ENCODE measurements at regions not wholly inside any gene's neighbourhood (a gene's known extent, or its start where the extent isn't known, plus 50 kb on each side); places are given as distances from the start of the nearest gene placed in this dataset.

- 70 to 80% (median 73%) methylated on average over 4 of the region's 4 CpGs for WGBS, 3 donors
- DNase-seq (peak in 1 of 2 donors; percentile 1), FAIRE-seq (no peak)
- H3K9me3 ChIP-seq (ENCODE audit: control insufficient read depth in 2 of 2, insufficient read depth in 1 of 2, low read depth in 1 of 2, low read length in 1 of 2) = no peaks in the 10 kb centered on the region
- H3K4me3 ChIP-seq (ENCODE audit: low read depth in 1 of 3, low read length in 3 of 3) = no peak overlapping the region
- H3K4me1 ChIP-seq (ENCODE audit: control insufficient read depth in 3 of 3, insufficient read depth in 2 of 3, low read depth in 1 of 3, low read length in 2 of 3) = no peaks in the 10 kb centered on the region
- H3K27ac ChIP-seq (ENCODE audit: low read depth in 1 of 3, low read length in 2 of 3) = no peak overlapping the region
- no peaks in the 10 kb centered on the region for H3K27me3 ChIP-seq (ENCODE audit: control insufficient read depth in 3 of 3, insufficient read depth in 3 of 3, low read length in 3 of 3)
- no peaks in the 10 kb centered on the region for H3K36me3 ChIP-seq (ENCODE audit: control insufficient read depth in 3 of 3, insufficient read depth in 2 of 3, low read depth in 1 of 3, low read length in 3 of 3)
Measured at GRCh38 chr3:165404357-165405027, 208.3 kb upstream of the SLITRK3 start.

DNA sequence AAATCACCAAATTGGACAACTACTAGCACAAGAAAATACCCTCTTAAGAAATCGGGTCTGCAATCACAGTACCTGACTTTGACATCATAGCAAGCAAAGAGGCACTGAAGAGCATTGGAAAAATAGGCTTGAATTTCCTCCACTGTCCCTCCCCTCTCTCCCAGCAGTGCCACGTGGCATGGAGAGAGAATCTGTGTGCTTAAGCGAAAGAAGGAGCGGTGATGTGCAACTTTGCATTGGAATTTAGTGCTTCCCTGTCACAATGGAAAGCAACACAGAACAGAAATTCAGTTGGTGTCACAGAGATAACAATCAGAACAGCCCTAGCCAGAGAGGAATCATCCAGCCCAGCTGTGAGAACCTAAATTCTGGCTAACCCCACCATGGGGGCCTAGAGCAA, 207.5 kb upstream of the SLITRK3 start:
- 55 to 70% (median 69%) methylated on average over 4 of the region's 4 CpGs for WGBS, 3 donors
- Histone ChIP-seq H3K27ac (ENCODE audit: low read depth in 1 of 3, low read length in 2 of 3) (no peak overlapping the region), H3K4me1 (ENCODE audit: control insufficient read depth in 3 of 3, insufficient read depth in 2 of 3, low read depth in 1 of 3, low read length in 2 of 3) (no peaks in the 10 kb centered on the region), H3K4me3 (ENCODE audit: low read depth in 1 of 3, low read length in 3 of 3) (no peak overlapping the region), H3K36me3 (ENCODE audit: control insufficient read depth in 3 of 3, insufficient read depth in 2 of 3, low read depth in 1 of 3, low read length in 3 of 3) (no peaks in the 10 kb centered on the region), H3K9me3 (ENCODE audit: control insufficient read depth in 2 of 2, insufficient read depth in 1 of 2, low read depth in 1 of 2, low read length in 1 of 2) (no peaks in the 10 kb centered on the region), H3K27me3 (ENCODE audit: control insufficient read depth in 3 of 3, insufficient read depth in 3 of 3, low read length in 3 of 3) (no peaks in the 10 kb centered on the region)
- DNase-seq (no peak), FAIRE-seq (no peak)

GRCh38 chr3:165395188-165395587, 199.0 kb upstream of the SLITRK3 start:
- no peak overlapping the region for H3K27ac ChIP-seq (ENCODE audit: low read depth in 1 of 3, low read length in 2 of 3)
- FAIRE-seq = no peak
- WGBS, 3 donors = 83 to 84% (median 84%) methylated on average over 1 of the region's 1 CpG

DNA sequence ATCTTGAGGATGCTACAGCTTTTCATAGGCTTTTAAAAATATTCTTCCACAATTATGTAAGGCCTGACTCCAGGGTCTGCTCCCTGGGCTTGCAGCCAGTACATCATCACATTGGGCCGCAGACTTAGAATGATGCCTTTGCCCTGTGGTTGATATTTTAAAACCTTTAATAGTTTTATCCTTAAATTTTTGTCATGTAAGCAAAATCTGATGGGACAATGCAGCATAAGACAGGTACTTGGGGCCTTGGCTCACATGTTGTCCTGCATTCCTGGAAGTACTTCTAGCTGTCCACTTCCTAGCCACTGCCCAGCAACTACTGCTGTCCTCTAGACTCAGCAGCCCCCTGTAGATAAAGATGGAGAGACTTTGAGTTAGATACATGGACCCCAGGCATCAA, 197.3 kb upstream of the SLITRK3 start:
- no peaks in the 10 kb centered on the region for H3K27me3 ChIP-seq (ENCODE audit: control insufficient read depth in 3 of 3, insufficient read depth in 3 of 3, low read length in 3 of 3)
- H3K36me3 ChIP-seq (ENCODE audit: control insufficient read depth in 3 of 3, insufficient read depth in 2 of 3, low read depth in 1 of 3, low read length in 3 of 3) = no peaks in the 10 kb centered on the region
- WGBS, 3 donors = 88 to 100% (median 95%) methylated on average over 1 of the region's 1 CpG
- no peak for DNase-seq
- no peaks in the 10 kb centered on the region for H3K9me3 ChIP-seq (ENCODE audit: control insufficient read depth in 2 of 2, insufficient read depth in 1 of 2, low read depth in 1 of 2, low read length in 1 of 2)
- no peak for FAIRE-seq
- H3K27ac ChIP-seq (ENCODE audit: low read depth in 1 of 3, low read length in 2 of 3) = no peak overlapping the region
- H3K4me3 ChIP-seq (ENCODE audit: low read depth in 1 of 3, low read length in 3 of 3) = no peak overlapping the region
- no peaks in the 10 kb centered on the region for H3K4me1 ChIP-seq (ENCODE audit: control insufficient read depth in 3 of 3, insufficient read depth in 2 of 3, low read depth in 1 of 3, low read length in 2 of 3)

More at GRCh38 chr3:165395188-165395587, 199.0 kb upstream of the SLITRK3 start:
- Histone ChIP-seq H3K4me3 (ENCODE audit: low read depth in 1 of 3, low read length in 3 of 3) (no peak overlapping the region), H3K9me3 (ENCODE audit: control insufficient read depth in 2 of 2, insufficient read depth in 1 of 2, low read depth in 1 of 2, low read length in 1 of 2) (no peaks in the 10 kb centered on the region), H3K27me3 (ENCODE audit: control insufficient read depth in 3 of 3, insufficient read depth in 3 of 3, low read length in 3 of 3) (no peaks in the 10 kb centered on the region), H3K36me3 (ENCODE audit: control insufficient read depth in 3 of 3, insufficient read depth in 2 of 3, low read depth in 1 of 3, low read length in 3 of 3) (no peaks in the 10 kb centered on the region), H3K4me1 (ENCODE audit: control insufficient read depth in 3 of 3, insufficient read depth in 2 of 3, low read depth in 1 of 3, low read length in 2 of 3) (no peaks in the 10 kb centered on the region)
- no peak for DNase-seq

DNA sequence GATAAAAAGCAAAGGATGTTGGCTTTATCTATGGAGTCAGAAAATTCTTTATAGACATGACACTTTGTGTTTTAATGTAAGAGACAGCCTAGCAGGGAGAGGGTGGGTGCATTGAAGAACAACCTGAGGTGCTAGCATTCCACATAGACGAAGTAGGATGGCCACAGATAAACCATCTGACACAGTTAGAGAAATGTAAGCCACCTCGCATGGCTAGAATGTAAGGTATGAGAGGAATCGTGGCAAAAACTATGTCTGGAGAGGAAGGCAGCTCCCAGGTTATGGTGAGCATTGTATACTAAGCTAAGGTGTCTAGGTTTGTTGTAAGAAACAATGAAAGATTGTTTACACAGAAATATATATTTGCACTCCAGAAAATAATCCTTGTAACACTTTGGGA, 194.0 kb upstream of the SLITRK3 start:
- H3K36me3 ChIP-seq (ENCODE audit: control insufficient read depth in 3 of 3, insufficient read depth in 2 of 3, low read depth in 1 of 3, low read length in 3 of 3) = no peaks in the 10 kb centered on the region
- no peaks in the 10 kb centered on the region for H3K9me3 ChIP-seq (ENCODE audit: control insufficient read depth in 2 of 2, insufficient read depth in 1 of 2, low read depth in 1 of 2, low read length in 1 of 2)
- H3K27me3 ChIP-seq (ENCODE audit: control insufficient read depth in 3 of 3, insufficient read depth in 3 of 3, low read length in 3 of 3) = no peaks in the 10 kb centered on the region
- FAIRE-seq = no peak
- 66 to 77% (median 73%) methylated on average over 3 of the region's 3 CpGs for WGBS, 3 donors
- H3K4me1 ChIP-seq (ENCODE audit: control insufficient read depth in 3 of 3, insufficient read depth in 2 of 3, low read depth in 1 of 3, low read length in 2 of 3) = no peaks in the 10 kb centered on the region
- H3K27ac ChIP-seq (ENCODE audit: low read depth in 1 of 3, low read length in 2 of 3) = no peak overlapping the region
- no peak for DNase-seq
- H3K4me3 ChIP-seq (ENCODE audit: low read depth in 1 of 3, low read length in 3 of 3) = no peak overlapping the region

GRCh38 chr3:165389653-165390052, 193.5 kb upstream of the SLITRK3 start:
- H3K9me3 ChIP-seq (ENCODE audit: control insufficient read depth in 2 of 2, insufficient read depth in 1 of 2, low read depth in 1 of 2, low read length in 1 of 2) = no peaks in the 10 kb centered on the region
- H3K27me3 ChIP-seq (ENCODE audit: control insufficient read depth in 3 of 3, insufficient read depth in 3 of 3, low read length in 3 of 3) = no peaks in the 10 kb centered on the region
- H3K27ac ChIP-seq (ENCODE audit: low read depth in 1 of 3, low read length in 2 of 3) = no peak overlapping the region
- WGBS, 3 donors = 74 to 81% (median 76%) methylated on average over 5 of the region's 5 CpGs
- no peak for FAIRE-seq
- DNase-seq = no peak
- no peaks in the 10 kb centered on the region for H3K4me1 ChIP-seq (ENCODE audit: control insufficient read depth in 3 of 3, insufficient read depth in 2 of 3, low read depth in 1 of 3, low read length in 2 of 3)
- H3K4me3 ChIP-seq (ENCODE audit: low read depth in 1 of 3, low read length in 3 of 3) = no peak overlapping the region
- H3K36me3 ChIP-seq (ENCODE audit: control insufficient read depth in 3 of 3, insufficient read depth in 2 of 3, low read depth in 1 of 3, low read length in 3 of 3) = no peaks in the 10 kb centered on the region

DNA sequence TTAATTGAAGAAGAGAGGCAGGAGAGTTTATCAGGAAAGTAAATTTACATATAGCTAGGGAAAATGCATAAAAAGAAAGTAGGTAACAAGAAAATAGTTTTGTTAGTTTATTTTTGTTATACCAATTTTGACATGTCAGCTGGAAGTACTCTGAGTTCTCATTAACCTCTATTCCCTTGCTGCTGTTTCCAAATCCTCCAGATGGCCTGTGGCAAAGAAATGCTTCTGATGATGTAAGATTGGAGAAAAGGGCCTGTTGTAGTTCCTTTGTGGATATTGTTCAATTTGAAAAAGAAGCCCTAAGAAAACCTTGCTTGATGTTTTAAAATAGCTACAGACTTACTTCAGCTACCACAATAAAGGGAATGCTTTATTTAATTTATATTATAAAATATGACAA, 192.9 kb upstream of the SLITRK3 start:
- Histone ChIP-seq H3K4me1 (ENCODE audit: control insufficient read depth in 3 of 3, insufficient read depth in 2 of 3, low read depth in 1 of 3, low read length in 2 of 3) (no peaks in the 10 kb centered on the region), H3K9me3 (ENCODE audit: control insufficient read depth in 2 of 2, insufficient read depth in 1 of 2, low read depth in 1 of 2, low read length in 1 of 2) (no peaks in the 10 kb centered on the region), H3K36me3 (ENCODE audit: control insufficient read depth in 3 of 3, insufficient read depth in 2 of 3, low read depth in 1 of 3, low read length in 3 of 3) (no peaks in the 10 kb centered on the region), H3K27me3 (ENCODE audit: control insufficient read depth in 3 of 3, insufficient read depth in 3 of 3, low read length in 3 of 3) (no peaks in the 10 kb centered on the region), H3K27ac (ENCODE audit: low read depth in 1 of 3, low read length in 2 of 3) (no peak overlapping the region), H3K4me3 (ENCODE audit: low read depth in 1 of 3, low read length in 3 of 3) (no peak overlapping the region)
- FAIRE-seq (no peak), DNase-seq (no peak)

DNA sequence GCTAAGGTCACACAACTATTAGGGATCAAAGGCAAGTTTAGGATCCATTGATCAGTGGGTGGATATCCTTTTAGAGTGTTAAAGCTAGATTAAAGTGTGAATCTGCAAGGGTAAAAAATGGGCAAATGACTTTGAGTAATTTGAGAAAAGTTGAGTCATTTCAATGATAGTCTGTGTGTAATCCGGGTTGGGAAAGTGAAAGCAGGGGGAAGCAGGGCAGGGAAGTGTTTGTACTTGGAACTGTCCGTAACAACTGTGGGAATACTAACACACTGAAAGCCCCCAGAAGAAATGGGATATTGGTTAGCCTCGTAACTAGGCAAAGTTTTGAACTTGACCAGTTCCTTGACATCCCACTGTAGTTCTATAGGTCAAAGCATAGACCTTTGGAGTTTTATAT, 187.2 kb upstream of the SLITRK3 start:
- DNase-seq = no peak
- Histone ChIP-seq H3K4me3 (ENCODE audit: low read depth in 1 of 3, low read length in 3 of 3) (no peak overlapping the region), H3K27me3 (ENCODE audit: control insufficient read depth in 3 of 3, insufficient read depth in 3 of 3, low read length in 3 of 3) (no peaks in the 10 kb centered on the region), H3K4me1 (ENCODE audit: control insufficient read depth in 3 of 3, insufficient read depth in 2 of 3, low read depth in 1 of 3, low read length in 2 of 3) (no peaks in the 10 kb centered on the region), H3K9me3 (ENCODE audit: control insufficient read depth in 2 of 2, insufficient read depth in 1 of 2, low read depth in 1 of 2, low read length in 1 of 2) (no peaks in the 10 kb centered on the region), H3K27ac (ENCODE audit: low read depth in 1 of 3, low read length in 2 of 3) (no peak overlapping the region), H3K36me3 (ENCODE audit: control insufficient read depth in 3 of 3, insufficient read depth in 2 of 3, low read depth in 1 of 3, low read length in 3 of 3) (no peaks in the 10 kb centered on the region)
- no peak for FAIRE-seq
- WGBS, 3 donors = 67 to 76% (median 69%) methylated on average over 3 of the region's 3 CpGs

DNA sequence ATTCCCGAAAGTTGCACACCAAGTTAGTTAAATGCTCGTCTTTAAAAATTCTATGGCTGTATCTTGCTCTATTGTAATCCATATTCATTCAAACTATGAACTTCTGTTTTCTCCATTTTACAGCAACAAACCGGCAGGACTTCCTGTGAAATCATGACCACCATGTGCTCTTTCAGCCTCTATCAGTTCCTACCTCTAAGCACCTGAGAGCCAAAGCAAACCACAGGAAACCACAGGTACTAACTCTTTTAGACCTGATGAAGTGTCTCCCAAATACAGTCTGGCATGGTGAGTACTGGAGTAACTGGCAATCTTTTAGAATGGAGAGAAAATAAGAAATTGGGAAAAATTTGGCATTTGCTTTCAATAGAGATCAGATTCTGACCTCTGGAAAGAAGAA, 186.5 kb upstream of the SLITRK3 start:
- Histone ChIP-seq H3K9me3 (ENCODE audit: control insufficient read depth in 2 of 2, insufficient read depth in 1 of 2, low read depth in 1 of 2, low read length in 1 of 2) (no peaks in the 10 kb centered on the region), H3K27ac (ENCODE audit: low read depth in 1 of 3, low read length in 2 of 3) (no peak overlapping the region), H3K36me3 (ENCODE audit: control insufficient read depth in 3 of 3, insufficient read depth in 2 of 3, low read depth in 1 of 3, low read length in 3 of 3) (no peaks in the 10 kb centered on the region), H3K4me1 (ENCODE audit: control insufficient read depth in 3 of 3, insufficient read depth in 2 of 3, low read depth in 1 of 3, low read length in 2 of 3) (no peaks in the 10 kb centered on the region), H3K4me3 (ENCODE audit: low read depth in 1 of 3, low read length in 3 of 3) (no peak overlapping the region), H3K27me3 (ENCODE audit: control insufficient read depth in 3 of 3, insufficient read depth in 3 of 3, low read length in 3 of 3) (no peaks in the 10 kb centered on the region)
- DNase-seq (no peak), FAIRE-seq (no peak)
- 74 to 83% (median 81%) methylated on average over 3 of the region's 3 CpGs for WGBS, 3 donors
